CD8-positive, alpha-beta memory T cell (primary cell): ENCODE measurements at regions not wholly inside any gene's neighbourhood (a gene's known extent, or its start where the extent isn't known, plus 50 kb on each side); places are given as distances from the start of the nearest gene placed in this dataset.
A peak's percentile ranks its signal among the peaks of the same experiment; 100 is the strongest.

Source experiments
- CTCF ChIA-PET: fragments of 350-600 bp; sonication (Branson Sonifier 250); formaldehyde crosslinking; loops from one replicate; lab custom pipeline; 2021; ENCODE audit warnings: antibody characterized with exemption; lab: Charles Lee
- POLR2A ChIA-PET: fragments of 350-600 bp; sonication (Branson Sonifier 250); formaldehyde crosslinking; loops from one replicate; lab custom pipeline; 2021; ENCODE audit warnings: antibody characterized with exemption; lab: Charles Lee
- DNase-seq, 5 donors: peaks; one replicate each; pipeline versions ENCODE4 v3.0.0 to v3.0.0-alpha.2; 2020 to 2022; ENCODE audit warnings: mixed read lengths in 1 of 5
- H3K27ac ChIP-seq: one replicate; pipeline ENCODE4 v1.7.0; 2013; ENCODE audit warnings: low read depth, mild to moderate bottlenecking, low read length, moderate library complexity
- H3K27me3 ChIP-seq: 2 replicates; pipeline ENCODE4 v1.7.0; 2013; ENCODE audit warnings: low read length, mild to moderate bottlenecking; ENCODE audit not compliant: insufficient read depth, poor library complexity, severe bottlenecking
- H3K36me3 ChIP-seq: 2 replicates; pipeline ENCODE4 v1.7.0; 2013; ENCODE audit warnings: mild to moderate bottlenecking, low read length, moderate library complexity; ENCODE audit not compliant: insufficient read depth
- H3K4me1 ChIP-seq: 2 replicates; pipeline ENCODE4 v1.7.0; 2013; ENCODE audit warnings: mild to moderate bottlenecking, low read length, moderate library complexity; ENCODE audit not compliant: insufficient read depth
- H3K4me3 ChIP-seq: 2 replicates; pipeline ENCODE4 v1.7.0; 2013; ENCODE audit warnings: mild to moderate bottlenecking, low read length
- H3K9me3 ChIP-seq: 2 replicates; pipeline ENCODE4 v1.7.0; 2013; ENCODE audit warnings: mild to moderate bottlenecking, low read length
- H3K27ac Mint-ChIP-seq, 8 donors: one replicate each; pipeline ENCODE4 v1.8.0; 2020 to 2021; ENCODE audit warnings: mixed read lengths in 8 of 8, mild to moderate bottlenecking in 6 of 8, inconsistent platforms in 3 of 8, moderate library complexity in 3 of 8
- H3K27me3 Mint-ChIP-seq, 2 donors: one replicate each; pipeline ENCODE4 v1.8.0; 2020 to 2021; ENCODE audit warnings: mixed read lengths in 2 of 2, mild to moderate bottlenecking in 1 of 2, moderate library complexity in 1 of 2
- H3K36me3 Mint-ChIP-seq, 3 donors: one replicate each; pipeline ENCODE4 v1.8.0; 2020 to 2021; ENCODE audit warnings: mixed read lengths in 3 of 3, inconsistent platforms in 1 of 3, mild to moderate bottlenecking in 1 of 3
- H3K4me1 Mint-ChIP-seq, 3 donors: one replicate each; pipeline ENCODE4 v1.8.0; 2020 to 2021; ENCODE audit warnings: mixed read lengths in 3 of 3, inconsistent platforms in 1 of 3, mild to moderate bottlenecking in 1 of 3
- H3K4me3 Mint-ChIP-seq, 7 donors: one replicate each; pipeline ENCODE4 v1.8.0; 2020 to 2021; ENCODE audit warnings: mixed read lengths in 7 of 7, mild to moderate bottlenecking in 6 of 7, moderate library complexity in 4 of 7, inconsistent platforms in 2 of 7
- H3K9me3 Mint-ChIP-seq, 5 donors: one replicate each; pipeline ENCODE4 v1.8.0; 2020 to 2022; ENCODE audit warnings: mixed read lengths in 5 of 5, mild to moderate bottlenecking in 3 of 5, moderate library complexity in 2 of 5, inconsistent platforms in 1 of 5

- POLR2A ChIA-PET, result interaction anchor here (1.2 kb wide), 1 partner anchor 78 kb away, joined by 3 read pairs; no protein-coding TSS in a partner anchor
- no peaks in the 10 kb centered on the region for H3K9me3 ChIP-seq
- H3K4me1 ChIP-seq, result peaks cover 69% of the 10 kb centered on the region
- Mint-ChIP-seq H3K27me3 (no peaks in the 10 kb centered on the region), H3K9me3 (no peaks in the 10 kb centered on the region), H3K4me3 (peak overlapping the region in 6 of 7 donors; percentile 26 to 68 (median 54)), H3K36me3 (peaks cover 0 to 9% (median 0%) of the 10 kb centered on the region in 3 donors), H3K4me1 (peaks cover 82 to 95% (median 85%) of the 10 kb centered on the region in 3 donors), H3K27ac (peak overlapping the region; percentile 43 to 94 (median 76))
- no peak overlapping the region for H3K4me3 ChIP-seq
- H3K27me3 ChIP-seq, result no peaks in the 10 kb centered on the region
- no peaks in the 10 kb centered on the region for H3K36me3 ChIP-seq
- CTCF ChIA-PET, result interaction anchor here (1.2 to 6.3 kb wide), 7 partner anchors 10 to 905 kb away, joined by 3 to 116 read pairs (median 6); no protein-coding TSS in a partner anchor
- H3K27ac ChIP-seq, result no peak overlapping the region
- DNase-seq, result no peak
Observed at GRCh38 chr1:168443356-168443755, 100.4 kb downstream of the XCL2 start.

GRCh38 chr1:168442931-168443330 is 100.9 kb downstream of the XCL2 start:
- Mint-ChIP-seq H3K27ac (peak overlapping the region in 7 of 8 donors; percentile 4 to 92 (median 68)), H3K27me3 (no peaks in the 10 kb centered on the region), H3K9me3 (no peaks in the 10 kb centered on the region), H3K4me3 (peak overlapping the region in 1 of 7 donors; percentile 19), H3K4me1 (peaks cover 82 to 94% (median 86%) of the 10 kb centered on the region in 3 donors), H3K36me3 (peaks cover 0 to 9% (median 0%) of the 10 kb centered on the region in 3 donors)
- H3K4me1 ChIP-seq, result peaks cover 69% of the 10 kb centered on the region
- no peak overlapping the region for H3K27ac ChIP-seq
- no peak overlapping the region for H3K4me3 ChIP-seq
- CTCF ChIA-PET, result interaction anchor here (1.2 to 6.3 kb wide), 8 partner anchors 10 to 905 kb away, joined by 3 to 116 read pairs (median 5); no protein-coding TSS in a partner anchor
- no peaks in the 10 kb centered on the region for H3K27me3 ChIP-seq
- no peak for DNase-seq
- no peaks in the 10 kb centered on the region for H3K9me3 ChIP-seq
- POLR2A ChIA-PET, result interaction anchor here (1.2 kb wide), 1 partner anchor 79 kb away, joined by 3 read pairs; no protein-coding TSS in a partner anchor
- H3K36me3 ChIP-seq, result no peaks in the 10 kb centered on the region

GRCh38 chr1:168441745-168442144 is 102.1 kb downstream of the XCL2 start:
- no peak for DNase-seq
- POLR2A ChIA-PET, result interaction anchor here (0.5 kb wide), 1 partner anchor 1251 kb away, joined by 5 read pairs; no protein-coding TSS in a partner anchor
- peak overlapping the region in 1 of 7 donors; percentile 1 for H3K4me3 Mint-ChIP-seq
- peak overlapping the region in 3 of 8 donors; percentile 7 to 85 (median 73) for H3K27ac Mint-ChIP-seq
- Histone ChIP-seq H3K4me1 (peaks cover 65% of the 10 kb centered on the region), H3K27me3 (no peaks in the 10 kb centered on the region), H3K27ac (no peak overlapping the region), H3K9me3 (no peaks in the 10 kb centered on the region), H3K4me3 (no peak overlapping the region), H3K36me3 (no peaks in the 10 kb centered on the region)
- H3K36me3 Mint-ChIP-seq, result peaks cover 0 to 4% (median 0%) of the 10 kb centered on the region in 3 donors
- CTCF ChIA-PET, result interaction anchor here (1.0 to 6.3 kb wide), 9 partner anchors 81 to 906 kb away, joined by 3 to 116 read pairs (median 3); no protein-coding TSS in a partner anchor
- H3K4me1 Mint-ChIP-seq, result peaks cover 77 to 85% (median 78%) of the 10 kb centered on the region in 3 donors
- H3K27me3 Mint-ChIP-seq, result no peaks in the 10 kb centered on the region
- H3K9me3 Mint-ChIP-seq, result no peaks in the 10 kb centered on the region

DNA sequence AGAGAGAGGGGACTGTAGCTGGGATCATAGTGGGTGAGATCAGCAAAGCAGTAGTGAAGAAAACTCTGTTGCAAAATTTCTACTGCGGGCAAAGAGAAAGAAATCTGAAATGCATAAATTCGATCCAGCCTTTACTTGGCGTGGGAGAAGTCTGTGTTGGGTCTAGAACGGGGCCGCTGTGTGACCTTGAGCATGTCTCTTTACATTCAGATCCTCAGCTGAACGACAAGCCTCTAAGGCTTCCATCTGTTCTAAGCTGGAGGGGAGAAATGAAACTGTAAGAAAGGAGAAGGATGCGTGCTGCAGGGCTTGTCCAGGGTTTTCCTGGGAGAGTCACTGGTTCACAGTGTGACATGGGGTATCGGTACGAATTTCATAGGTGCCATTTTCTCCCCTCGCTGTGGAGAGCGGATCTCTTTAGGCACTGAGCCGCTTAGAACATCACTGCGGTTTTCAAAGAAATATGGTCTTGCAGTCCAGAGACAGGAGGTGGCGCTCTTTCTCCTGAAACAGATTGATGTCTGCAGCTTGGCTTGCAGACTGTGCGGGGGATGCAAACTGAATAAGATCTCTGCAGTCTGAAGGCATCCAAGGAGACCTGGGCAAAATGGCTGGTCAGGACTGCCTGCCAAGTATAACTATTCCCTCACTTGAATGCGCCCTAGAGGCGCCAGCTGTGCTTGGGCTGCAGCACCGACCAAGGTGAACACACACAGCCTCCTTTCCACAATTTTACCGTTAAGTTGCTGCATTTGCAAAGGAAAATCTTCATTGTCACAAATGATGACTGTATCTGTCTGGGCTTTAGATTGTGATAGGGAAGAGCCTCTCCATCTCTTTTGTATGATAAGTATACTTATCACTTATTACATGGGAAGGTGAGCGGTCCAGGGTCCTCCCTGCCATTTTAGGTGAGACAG is 104.1 kb downstream of the XCL2 start:
- Histone ChIP-seq H3K9me3 (no peaks in the 10 kb centered on the region), H3K4me3 (peak overlapping the region; percentile 48), H3K36me3 (no peaks in the 10 kb centered on the region), H3K27ac (no peak overlapping the region), H3K4me1 (peaks cover 45% of the 10 kb centered on the region), H3K27me3 (no peaks in the 10 kb centered on the region)
- peaks cover 0 to 1% (median 0%) of the 10 kb centered on the region in 3 donors for H3K36me3 Mint-ChIP-seq
- CTCF ChIA-PET, result interaction anchor here (0.6 to 6.3 kb wide), 39 partner anchors 11 to 910 kb away, joined by 3 to 116 read pairs (median 4); no protein-coding TSS in a partner anchor
- peak overlapping the region; percentile 56 to 93 (median 88) for H3K27ac Mint-ChIP-seq
- peaks cover 58 to 65% (median 60%) of the 10 kb centered on the region in 3 donors for H3K4me1 Mint-ChIP-seq
- DNase-seq, result peak; percentile 67 to 89 (median 80)
- H3K4me3 Mint-ChIP-seq, result peak overlapping the region; percentile 44 to 93 (median 85)
- POLR2A ChIA-PET, result interaction anchor here (0.6 to 1.6 kb wide), 6 partner anchors 17 to 164 kb away, joined by 3 to 11 read pairs (median 3); no protein-coding TSS in a partner anchor
- no peaks in the 10 kb centered on the region for H3K9me3 Mint-ChIP-seq
- peaks cover 0 to 1% of the 10 kb centered on the region in 2 donors for H3K27me3 Mint-ChIP-seq

DNA sequence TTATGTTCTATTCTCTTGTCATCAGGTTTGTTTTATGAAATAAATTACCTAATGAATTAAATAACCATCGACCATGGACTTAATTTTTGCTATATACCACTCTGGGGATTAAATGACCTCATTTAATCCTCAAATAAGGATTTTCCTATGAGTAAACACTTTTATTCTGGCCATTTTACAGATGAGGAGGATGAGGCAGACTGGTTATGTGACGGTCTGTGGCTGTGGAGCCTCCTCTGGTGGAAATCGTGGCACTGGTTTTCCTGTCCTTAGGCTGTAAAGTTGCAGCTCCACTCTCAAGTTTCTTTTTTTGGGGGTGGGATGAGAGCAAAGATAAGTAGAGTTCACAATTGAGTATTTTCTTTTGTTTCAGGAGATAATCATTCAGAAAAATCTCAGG is 105.2 kb downstream of the XCL2 start:
- POLR2A ChIA-PET, result interaction anchor here (0.6 to 1.6 kb wide), 3 partner anchors 96 to 928 kb away, joined by 3 to 11 read pairs (median 4); no protein-coding TSS in a partner anchor
- H3K4me1 Mint-ChIP-seq, result peaks cover 47 to 54% (median 51%) of the 10 kb centered on the region in 3 donors
- peak overlapping the region in 2 of 7 donors; percentile 84 to 87 for H3K4me3 Mint-ChIP-seq
- no peaks in the 10 kb centered on the region for H3K9me3 ChIP-seq
- no peak overlapping the region for H3K4me3 ChIP-seq
- no peaks in the 10 kb centered on the region for H3K36me3 ChIP-seq
- H3K27ac ChIP-seq, result no peak overlapping the region
- peaks cover 34% of the 10 kb centered on the region for H3K4me1 ChIP-seq
- CTCF ChIA-PET, result interaction anchor here (0.9 to 6.3 kb wide), 23 partner anchors 12 to 911 kb away, joined by 3 to 116 read pairs (median 6); no protein-coding TSS in a partner anchor
- peaks cover 0 to 3% of the 10 kb centered on the region in 2 donors for H3K27me3 Mint-ChIP-seq
- DNase-seq, result no peak
- peak overlapping the region in 6 of 8 donors; percentile 5 to 92 (median 64) for H3K27ac Mint-ChIP-seq
- H3K9me3 Mint-ChIP-seq, result no peaks in the 10 kb centered on the region
- no peaks in the 10 kb centered on the region for H3K36me3 Mint-ChIP-seq
- no peaks in the 10 kb centered on the region for H3K27me3 ChIP-seq

- peak overlapping the region in 1 of 8 donors; percentile 5 for H3K27ac Mint-ChIP-seq
- no peak overlapping the region for H3K4me3 Mint-ChIP-seq
- no peaks in the 10 kb centered on the region for H3K36me3 Mint-ChIP-seq
- H3K4me1 ChIP-seq, result peaks cover 26% of the 10 kb centered on the region
- no peak overlapping the region for H3K4me3 ChIP-seq
- peaks cover 39 to 46% (median 43%) of the 10 kb centered on the region in 3 donors for H3K4me1 Mint-ChIP-seq
- no peaks in the 10 kb centered on the region for H3K9me3 Mint-ChIP-seq
- ChIA-PET POLR2A (no interaction called here), CTCF (interaction anchor here (1.0 to 6.1 kb wide), 5 partner anchors 15 to 910 kb away, joined by 3 to 46 read pairs (median 10); no protein-coding TSS in a partner anchor)
- H3K27ac ChIP-seq, result no peak overlapping the region
- H3K36me3 ChIP-seq, result no peaks in the 10 kb centered on the region
- peaks cover 0 to 3% of the 10 kb centered on the region in 2 donors for H3K27me3 Mint-ChIP-seq
- H3K9me3 ChIP-seq, result no peaks in the 10 kb centered on the region
- H3K27me3 ChIP-seq, result no peaks in the 10 kb centered on the region
- no peak for DNase-seq
Observed at GRCh38 chr1:168437821-168438220, 106.0 kb downstream of the XCL2 start.

- H3K4me3 Mint-ChIP-seq, result no peak overlapping the region
- Histone ChIP-seq H3K4me3 (no peak overlapping the region), H3K9me3 (no peaks in the 10 kb centered on the region), H3K27ac (no peak overlapping the region), H3K27me3 (no peaks in the 10 kb centered on the region), H3K4me1 (peaks cover 18% of the 10 kb centered on the region), H3K36me3 (no peaks in the 10 kb centered on the region)
- H3K27ac Mint-ChIP-seq, result no peak overlapping the region
- DNase-seq, result no peak
- H3K36me3 Mint-ChIP-seq, result no peaks in the 10 kb centered on the region
- H3K4me1 Mint-ChIP-seq, result peaks cover 23 to 32% (median 31%) of the 10 kb centered on the region in 3 donors
- H3K9me3 Mint-ChIP-seq, result no peaks in the 10 kb centered on the region
- H3K27me3 Mint-ChIP-seq, result peaks cover 0 to 3% of the 10 kb centered on the region in 2 donors
- POLR2A ChIA-PET, result no interaction called here
- CTCF ChIA-PET, result interaction anchor here (0.9 to 4.8 kb wide), 5 partner anchors 13 to 913 kb away, joined by 3 to 28 read pairs (median 4); no protein-coding TSS in a partner anchor
Observed at GRCh38 chr1:168435439-168435838, 108.4 kb downstream of the XCL2 start.
